K562 (cell line): ENCODE measurements at regions not wholly inside any gene's neighbourhood (a gene's known extent, or its start where the extent isn't known, plus 50 kb on each side); places are given as distances from the start of the nearest gene placed in this dataset.

Source experiments
- ATAC-seq: fragments of 200-7000 bp; cut with Tn5 transposase; 3 replicates; pipeline ENCODE4 v1.9.1; 2020; ENCODE audit warnings: moderate library complexity
- BruUV-seq: library from RNA; stranded (reverse); fragments of 400-500 nt; replicated peaks from 2 replicates; lab custom pipeline; 2021; lab: Mats Ljungman, UMichigan
- CTCF ChIA-PET: fragments of 300-600 bp; formaldehyde crosslinking; extraction: SDS; loops from one replicate; lab custom pipeline; 2021; ENCODE audit warnings: low intra/inter-chr PET ratio; lab: Yijun Ruan, JAX
- POLR2A ChIA-PET: fragments of 300-600, 350-650 bp; sonication (Branson Sonifier 250); formaldehyde crosslinking; extraction: SDS; loops from one replicate; lab custom pipeline; 2021; ENCODE audit warnings: antibody characterized with exemption, inconsistent platforms; lab: Yijun Ruan, JAX
- DNase-seq, 4 experiments: peaks; one replicate each; pipeline versions ENCODE4 v3.0.0 to v3.0.0-alpha.2; 2011 to 2018; ENCODE audit warnings: low spot score in 3 of 4, mixed read lengths in 3 of 4; ENCODE audit errors: extremely low read depth in 1 of 4
- FAIRE-seq: peaks from 2 replicates; lab custom pipeline; 2011; peaks lifted over from hg19 to GRCh38; lab: Jason Lieb, UNC
- H2AFZ ChIP-seq: 2 replicates; pipeline ENCODE4 v1.6.0; 2011; ENCODE audit warnings: low read depth, low read length, control low read depth, inconsistent platforms
- H3K27ac ChIP-seq: fragments of 200-600 bp; 3 replicates; pipeline ENCODE4 v1.8.0; 2011; ENCODE audit warnings: low read depth, mild to moderate bottlenecking, control low read depth, inconsistent platforms, low read length, moderate library complexity, mixed read lengths; ENCODE audit errors: extremely low read depth
- H3K27me3 ChIP-seq, 2 experiments: fragments of 300-600 bp in 1 of 2; 2 replicates in 1 of 2; 3 replicates in 1 of 2; pipeline versions ENCODE4 v1.6.0 to v1.8.0; 2011; ENCODE audit warnings: inconsistent platforms in 2 of 2, low read length in 2 of 2, mild to moderate bottlenecking in 1 of 2, mixed read lengths in 1 of 2, moderate library complexity in 1 of 2; ENCODE audit not compliant: control insufficient read depth in 2 of 2, insufficient read depth in 2 of 2
- H3K36me3 ChIP-seq: fragments of 300-600 bp; 3 replicates; pipeline ENCODE4 v1.8.0; 2011; ENCODE audit warnings: mild to moderate bottlenecking, low read length, inconsistent platforms; ENCODE audit not compliant: control insufficient read depth, insufficient read depth
- H3K4me1 ChIP-seq, 2 experiments: fragments of 200-600 bp in 1 of 2; replicated peaks in 1 of 2; 2 replicates in 1 of 2; 3 replicates in 1 of 2; pipeline versions ENCODE4 v1.5.1 to v1.8.0; 2011; ENCODE audit warnings: inconsistent platforms in 2 of 2, low read length in 2 of 2, mild to moderate bottlenecking in 1 of 2, mixed read lengths in 1 of 2, moderate library complexity in 1 of 2; ENCODE audit not compliant: control insufficient read depth in 2 of 2, insufficient read depth in 2 of 2
- H3K4me2 ChIP-seq: 2 replicates; pipeline ENCODE4 v1.6.1; 2011; ENCODE audit warnings: low read length, control low read depth, inconsistent platforms, mixed read lengths; ENCODE audit not compliant: insufficient read depth
- H3K4me3 ChIP-seq: fragments of 200-600 bp; sonication (generic), shearing (Covaris generic); 2 replicates; pipeline ENCODE4 v1.5.1; 2016; ENCODE audit warnings: control low read depth, inconsistent platforms
- H3K79me2 ChIP-seq: fragments of 200-600 bp; 3 replicates; pipeline ENCODE4 v1.8.0; 2011; ENCODE audit warnings: low read length, inconsistent platforms; ENCODE audit not compliant: control insufficient read depth, insufficient read depth
- H3K9ac ChIP-seq, 2 experiments: 2 replicates each; pipeline versions ENCODE4 v1.6.0 to v1.6.1; 2011; ENCODE audit warnings: low read depth in 2 of 2, low read length in 2 of 2, control low read depth in 1 of 2, inconsistent platforms in 1 of 2, mild to moderate bottlenecking in 1 of 2, mixed read lengths in 1 of 2; ENCODE audit not compliant: insufficient read depth in 1 of 2
- H3K9me1 ChIP-seq: one replicate; pipeline ENCODE4 v1.6.0; 2011; ENCODE audit warnings: inconsistent platforms, mild to moderate bottlenecking, low read length, moderate library complexity; ENCODE audit not compliant: control insufficient read depth, insufficient read depth
- H3K9me3 ChIP-seq: replicated peaks from 2 replicates; pipeline ENCODE4 v1.5.1; 2011; ENCODE audit warnings: low read depth, low read length, inconsistent platforms; ENCODE audit not compliant: control insufficient read depth, insufficient read depth
- H4K20me1 ChIP-seq: replicated peaks from 2 replicates; pipeline ENCODE4 v1.6.1; 2011; ENCODE audit warnings: low read length, inconsistent platforms, mixed read lengths; ENCODE audit not compliant: control insufficient read depth, insufficient read depth
- DLX4 ChIP-seq: fragments of 250-450 bp; sonication (Bioruptor Pico); IDR thresholded peaks from 2 replicates; pipeline ENCODE4 v1.6.1; 2021; ENCODE audit warnings: mild to moderate bottlenecking
- EGR1 ChIP-seq: fragments of 450-650 bp; conservative IDR thresholded peaks from 2 replicates; pipeline ENCODE4 v1.6.1; 2017; ENCODE audit warnings: mild to moderate bottlenecking
- NFIC ChIP-seq: fragments of 450-650 bp; IDR thresholded peaks from 2 replicates; pipeline ENCODE4 v1.6.1; 2017; ENCODE audit warnings: mild to moderate bottlenecking, inconsistent platforms
- ZNF512 ChIP-seq: IDR thresholded peaks from 2 replicates; pipeline ENCODE4 v1.6.1; 2016; ENCODE audit warnings: missing genetic modification characterization, missing compliant biosample characterization
- WGBS: fragments of 100-300 bp; shearing (Covaris generic); methylation state at CpG from one replicate; pipeline ENCODE4 v1.1.6; 2016; ENCODE audit warnings: low coverage, mixed read lengths; ENCODE audit not compliant: insufficient coverage; ENCODE audit errors: missing lambda C conversion rate; 5-methylcytosine and 5-hydroxymethylcytosine counted together
- in situ Hi-C: fragments of 300-500 bp; cut with MboI; formaldehyde crosslinking; loops from 4 replicates; pipeline ENCODE4 v1.15.0; 2018; ENCODE audit warnings: inconsistent platforms, mixed read lengths
- intact Hi-C: fragments of 100-400 bp; cut with micrococcal nuclease; formaldehyde crosslinking; loops from 2 replicates; pipeline ENCODE4 v1.14.2; 2022

- TF ChIP-seq ZNF512 (tag) (no peak), EGR1 (no peak)
- TF ChIP-seq, all 486 proteins: peak for 0
Observed at GRCh38 chr5:58113172-58113571, 346.7 kb downstream of the PLK2 start (continued).

GRCh38 chr5:58108511-58108910 lies 351.4 kb downstream of the PLK2 start:
- Histone ChIP-seq H3K27me3 (no peaks in the 10 kb centered on the region), H3K4me1 (no peaks in the 10 kb centered on the region), H3K9me1 (no peaks in the 10 kb centered on the region), H3K9me3 (no peaks in the 10 kb centered on the region; the same call in 1 of the 2 replicates), H3K9ac (no peak overlapping the region), H3K36me3 (no peaks in the 10 kb centered on the region), H2AFZ (no peak overlapping the region), H4K20me1 (no peaks in the 10 kb centered on the region), H3K4me3 (no peak overlapping the region), H3K27ac (no peak overlapping the region), H3K79me2 (no peaks in the 10 kb centered on the region), H3K4me2 (no peak overlapping the region)
- 0% methylated on average over 1 of the region's 1 CpG for WGBS
- FAIRE-seq (no peak), ATAC-seq (no peak), DNase-seq (no peak)
- CTCF ChIA-PET = no interaction called here
- BruUV-seq = no TSS peak
- in situ Hi-C loops = no loop called here
- TF ChIP-seq NFIC = peak; percentile 26; the same call in 1 of the 2 replicates
- no peak for TF ChIP-seq DLX4 (CRISPR knock-in tag)
- intact Hi-C loops = no loop called here
- POLR2A ChIA-PET = no interaction called here
